HCT116 (cell line): ENCODE measurements at regions not wholly inside any gene's neighbourhood (a gene's known extent, or its start where the extent isn't known, plus 50 kb on each side); places are given as distances from the start of the nearest gene placed in this dataset.

Experiments
- ATAC-seq: fragments of 200-7000 bp; cut with Tn5 transposase; 2 replicates; pipeline ENCODE4 v1.9.1; 2020; ENCODE audit warnings: mild to moderate bottlenecking, moderate library complexity
- BruUV-seq: library from RNA; stranded (reverse); fragments of 400-500 nt; replicated peaks from 2 replicates; lab custom pipeline; 2021; lab: Mats Ljungman, UMichigan
- CTCF ChIA-PET: fragments of 300-600 bp; sonication (Branson Sonifier 250); formaldehyde crosslinking; loops from one replicate; lab custom pipeline; 2021; ENCODE audit warnings: antibody characterized with exemption; lab: Charles Lee
- POLR2A ChIA-PET: fragments of 300-600, 350-600 bp; sonication (Branson Sonifier 250); formaldehyde crosslinking; loops from one replicate; lab custom pipeline; 2021; ENCODE audit warnings: antibody characterized with exemption; lab: Charles Lee
- RAD21 ChIA-PET, 2 experiments: fragments of 300-600 bp; sonication (Branson Sonifier 250); formaldehyde crosslinking; loops; one replicate each; lab custom pipeline; 2023; ENCODE audit warnings: low total read pairs in 2 of 2; ENCODE audit not compliant: uncharacterized antibody in 2 of 2, unreplicated experiment in 2 of 2, low non-redundant PET in 1 of 2; lab: Charles Lee
- DNase-seq: peaks from one replicate; pipeline ENCODE4 v3.0.0-alpha.2; 2010; ENCODE audit warnings: low read depth, low spot score
- H2AFZ ChIP-seq: fragments of 200-600 bp; shearing (Covaris generic), sonication (generic); 2 replicates; pipeline ENCODE4 v1.6.1; 2017; ENCODE audit warnings: low read depth, mixed run types, mixed read lengths, antibody characterized with exemption, low read length; ENCODE audit not compliant: poor library complexity, severe bottlenecking
- H3K27ac ChIP-seq: 2 replicates; pipeline ENCODE4 v1.5.1; 2012; ENCODE audit warnings: low read depth, low read length
- H3K27me3 ChIP-seq: fragments of 200-600 bp; sonication (generic); 2 replicates; pipeline ENCODE4 v1.6.1; 2016; ENCODE audit warnings: mixed run types, low read length, mixed read lengths; ENCODE audit not compliant: insufficient read depth
- H3K36me3 ChIP-seq, 2 experiments: fragments of 200-500 bp in 1 of 2; fragments of 200-600 bp in 1 of 2; sonication (Bioruptor generic) in 1 of 2; sonication (generic) in 1 of 2; 2 replicates each; pipeline versions ENCODE4 v1.5.1 to v1.6.1; 2014 to 2016; ENCODE audit warnings: low read length in 2 of 2, inconsistent platforms in 1 of 2, mixed read lengths in 1 of 2, mixed run types in 1 of 2; ENCODE audit not compliant: insufficient read depth in 2 of 2, control insufficient read depth in 1 of 2
- H3K4me1 ChIP-seq, 2 experiments: fragments of 200-600 bp in 1 of 2; sonication (generic) in 1 of 2; 2 replicates each; pipeline versions ENCODE4 v1.5.1 to v1.6.1; 2012 to 2017; ENCODE audit warnings: low read length in 2 of 2, inconsistent platforms in 1 of 2, mild to moderate bottlenecking in 1 of 2, mixed read lengths in 1 of 2, mixed run types in 1 of 2, moderate library complexity in 1 of 2; ENCODE audit not compliant: insufficient read depth in 2 of 2, control insufficient read depth in 1 of 2
- H3K4me2 ChIP-seq: fragments of 200-600 bp; sonication (generic); 2 replicates; pipeline ENCODE4 v1.6.1; 2017; ENCODE audit warnings: mixed run types, low read length, mixed read lengths
- H3K4me3 ChIP-seq, 2 experiments: fragments of 200-600 bp in 1 of 2; sonication (generic) in 1 of 2; replicated peaks in 1 of 2; 2 replicates each; pipeline ENCODE4 v1.5.1; 2011 to 2016; ENCODE audit warnings: low read length in 2 of 2, control low read depth in 1 of 2, low read depth in 1 of 2, mild to moderate bottlenecking in 1 of 2, mixed read lengths in 1 of 2, mixed run types in 1 of 2
- H3K79me2 ChIP-seq: fragments of 200-600 bp; sonication (generic); 2 replicates; pipeline ENCODE4 v1.6.1; 2017; ENCODE audit warnings: mild to moderate bottlenecking, mixed run types, low read length, moderate library complexity, mixed read lengths; ENCODE audit not compliant: insufficient read depth
- H3K9ac ChIP-seq: fragments of 200-600 bp; sonication (generic); 2 replicates; pipeline ENCODE4 v1.6.1; 2016; ENCODE audit warnings: low read length, mixed read lengths
- H3K9me2 ChIP-seq: fragments of 200-600 bp; sonication (generic), shearing (Covaris generic); 2 replicates; pipeline ENCODE4 v1.6.1; 2017; ENCODE audit warnings: mixed run types, mild to moderate bottlenecking, moderate library complexity; ENCODE audit not compliant: insufficient read depth
- H3K9me3 ChIP-seq, 2 experiments: fragments of 200-500 bp in 1 of 2; fragments of 200-600 bp in 1 of 2; sonication (Bioruptor generic) in 1 of 2; sonication (generic) in 1 of 2; 2 replicates each; pipeline ENCODE4 v1.6.1; 2014 to 2017; ENCODE audit warnings: low read length in 2 of 2, mixed read lengths in 2 of 2, inconsistent platforms in 1 of 2, low read depth in 1 of 2, mild to moderate bottlenecking in 1 of 2, mixed run types in 1 of 2, moderate library complexity in 1 of 2; ENCODE audit not compliant: control insufficient read depth in 1 of 2, insufficient read depth in 1 of 2
- H4K20me1 ChIP-seq: fragments of 200-600 bp; sonication (generic), shearing (Covaris generic); 2 replicates; pipeline ENCODE4 v1.6.1; 2017; ENCODE audit warnings: mixed run types, mild to moderate bottlenecking, moderate library complexity; ENCODE audit not compliant: insufficient read depth
- CBX3 ChIP-seq: IDR thresholded peaks from 2 replicates; pipeline ENCODE4 v1.6.1; 2012; ENCODE audit warnings: low read depth
- CEBPB ChIP-seq: IDR thresholded peaks from 2 replicates; pipeline ENCODE4 v1.6.1; 2012; ENCODE audit warnings: low read depth
- ELF1 ChIP-seq: IDR thresholded peaks from 2 replicates; pipeline ENCODE4 v1.6.1; 2012; ENCODE audit warnings: low read depth, borderline replicate concordance
- EZH2phosphoT487 ChIP-seq: fragments of 200-600 bp; IDR thresholded peaks from 2 replicates; pipeline ENCODE4 v1.6.1; 2018; ENCODE audit warnings: antibody characterized with exemption, borderline replicate concordance
- FOSL1 ChIP-seq: IDR thresholded peaks from 2 replicates; pipeline ENCODE4 v1.6.1; 2012; ENCODE audit warnings: low read depth
- JUND ChIP-seq: IDR thresholded peaks from 2 replicates; pipeline ENCODE4 v1.6.1; 2012
- POLR2A ChIP-seq: IDR thresholded peaks from 2 replicates; pipeline ENCODE4 v1.7.0; 2011; ENCODE audit warnings: borderline replicate concordance; ENCODE audit not compliant: insufficient read depth, insufficient read length; ENCODE audit errors: extremely low read depth
- POLR2AphosphoS5 ChIP-seq: IDR thresholded peaks from 2 replicates; pipeline ENCODE4 v1.6.1; 2011; ENCODE audit warnings: mild to moderate bottlenecking, low read depth, low read length, moderate library complexity
- RAD21 ChIP-seq: IDR thresholded peaks from 2 replicates; pipeline ENCODE4 v1.6.1; 2012; ENCODE audit warnings: low read depth, mild to moderate bottlenecking
- SIN3A ChIP-seq: IDR thresholded peaks from 2 replicates; pipeline ENCODE4 v1.6.1; 2012; ENCODE audit warnings: low read depth
- SP1 ChIP-seq: IDR thresholded peaks from 2 replicates; pipeline ENCODE4 v1.6.1; 2012; ENCODE audit warnings: low read depth
- TCF7L2 ChIP-seq: IDR thresholded peaks from 2 replicates; pipeline ENCODE4 v1.7.0; 2011; ENCODE audit warnings: borderline replicate concordance, inconsistent platforms; ENCODE audit not compliant: insufficient read depth, insufficient read length; ENCODE audit errors: extremely low read depth
- ZNF274 ChIP-seq: fragments of 200-500 bp; sonication (Bioruptor generic); IDR thresholded peaks from 2 replicates; pipeline ENCODE4 v1.6.1; 2014; ENCODE audit warnings: mild to moderate bottlenecking, low read depth, low read length, inconsistent platforms
- intact Hi-C: fragments of 100-400 bp; cut with micrococcal nuclease; formaldehyde crosslinking; loops from 2 replicates; pipeline ENCODE4 v1.10.0; 2022
- TF ChIP-seq, protein P1 (sequence below), 3 experiments: fragments of 200-600 bp in 1 of 3; sonication (generic) in 1 of 3; IDR thresholded peaks in 2 of 3; conservative IDR thresholded peaks in 1 of 3; 2 replicates each; pipeline ENCODE4 v1.5.1; 2012 to 2017; ENCODE audit warnings: low read depth in 2 of 3, low read length in 2 of 3, antibody characterized with exemption in 1 of 3, borderline replicate concordance in 1 of 3, control low read depth in 1 of 3, mild to moderate bottlenecking in 1 of 3, mixed read lengths in 1 of 3, mixed run types in 1 of 3, moderate library complexity in 1 of 3; ENCODE audit not compliant: insufficient read depth in 1 of 3
- TF ChIP-seq, protein P2 (sequence below): IDR thresholded peaks from 2 replicates; pipeline ENCODE4 v1.6.1; 2011; ENCODE audit warnings: mild to moderate bottlenecking, low read length, moderate library complexity; ENCODE audit not compliant: insufficient replicate concordance; ENCODE audit errors: extremely low read depth

DNA sequence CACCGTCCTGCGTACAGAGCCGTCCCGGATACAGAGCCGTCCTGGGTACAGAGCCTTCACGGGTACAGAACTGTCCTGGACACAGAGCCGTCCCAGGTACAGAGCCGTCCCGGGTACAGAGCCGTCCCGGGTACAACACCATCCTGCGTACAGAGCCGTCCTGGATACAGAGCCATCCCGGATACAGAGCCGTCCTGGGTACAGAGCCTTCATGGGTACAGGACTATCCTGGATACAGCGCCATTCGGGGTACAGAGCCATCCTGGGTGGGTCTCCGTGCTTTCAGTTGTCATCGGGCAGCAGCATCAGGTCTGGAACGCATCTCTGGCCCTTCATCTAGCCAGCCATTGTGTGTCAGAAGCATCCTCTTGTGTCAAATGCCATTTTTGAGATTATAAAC is 222.3 kb upstream of the SOX1 start:
- Histone ChIP-seq H3K36me3 (no peaks in the 10 kb centered on the region), H3K27me3 (peaks cover 7% of the 10 kb centered on the region; the same call in 1 of the 2 replicates), H3K79me2 (no peaks in the 10 kb centered on the region), H3K9me2 (no peaks in the 10 kb centered on the region), H2AFZ (no peak overlapping the region), H3K4me2 (no peak overlapping the region), H3K27ac (no peak overlapping the region), H3K9ac (no peak overlapping the region), H4K20me1 (no peaks in the 10 kb centered on the region), H3K9me3 (no peaks in the 10 kb centered on the region; a peak in 1 of 4 replicates), H3K4me3 (no peak overlapping the region), H3K4me1 (no peaks in the 10 kb centered on the region)
- ATAC-seq (no peak), DNase-seq (no peak)
- intact Hi-C loops, result no loop called here
- ChIA-PET RAD21 (no interaction called here), POLR2A (no interaction called here), CTCF (no interaction called here)
- TF ChIP-seq TCF7L2 (no peak), CBX3 (no peak), POLR2AphosphoS5 (no peak), ZNF274 (no peak), RAD21 (no peak), JUND (no peak), CEBPB (no peak), POLR2A (no peak), SIN3A (no peak), ELF1 (no peak), SP1 (no peak), FOSL1 (no peak), EZH2phosphoT487 (no peak)
- TF ChIP-seq, protein P1, sequence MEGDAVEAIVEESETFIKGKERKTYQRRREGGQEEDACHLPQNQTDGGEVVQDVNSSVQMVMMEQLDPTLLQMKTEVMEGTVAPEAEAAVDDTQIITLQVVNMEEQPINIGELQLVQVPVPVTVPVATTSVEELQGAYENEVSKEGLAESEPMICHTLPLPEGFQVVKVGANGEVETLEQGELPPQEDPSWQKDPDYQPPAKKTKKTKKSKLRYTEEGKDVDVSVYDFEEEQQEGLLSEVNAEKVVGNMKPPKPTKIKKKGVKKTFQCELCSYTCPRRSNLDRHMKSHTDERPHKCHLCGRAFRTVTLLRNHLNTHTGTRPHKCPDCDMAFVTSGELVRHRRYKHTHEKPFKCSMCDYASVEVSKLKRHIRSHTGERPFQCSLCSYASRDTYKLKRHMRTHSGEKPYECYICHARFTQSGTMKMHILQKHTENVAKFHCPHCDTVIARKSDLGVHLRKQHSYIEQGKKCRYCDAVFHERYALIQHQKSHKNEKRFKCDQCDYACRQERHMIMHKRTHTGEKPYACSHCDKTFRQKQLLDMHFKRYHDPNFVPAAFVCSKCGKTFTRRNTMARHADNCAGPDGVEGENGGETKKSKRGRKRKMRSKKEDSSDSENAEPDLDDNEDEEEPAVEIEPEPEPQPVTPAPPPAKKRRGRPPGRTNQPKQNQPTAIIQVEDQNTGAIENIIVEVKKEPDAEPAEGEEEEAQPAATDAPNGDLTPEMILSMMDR (IDR thresholded peaks at IDR 0.05 in 2 of 3, conservative IDR thresholded peaks at IDR 0.05 in 1 of 3; ENCODE audit: borderline replicate concordance in 1 of 3, insufficient read depth in 1 of 3, low read depth in 2 of 3, low read length in 2 of 3), result no peak
- TF ChIP-seq, protein P2, sequence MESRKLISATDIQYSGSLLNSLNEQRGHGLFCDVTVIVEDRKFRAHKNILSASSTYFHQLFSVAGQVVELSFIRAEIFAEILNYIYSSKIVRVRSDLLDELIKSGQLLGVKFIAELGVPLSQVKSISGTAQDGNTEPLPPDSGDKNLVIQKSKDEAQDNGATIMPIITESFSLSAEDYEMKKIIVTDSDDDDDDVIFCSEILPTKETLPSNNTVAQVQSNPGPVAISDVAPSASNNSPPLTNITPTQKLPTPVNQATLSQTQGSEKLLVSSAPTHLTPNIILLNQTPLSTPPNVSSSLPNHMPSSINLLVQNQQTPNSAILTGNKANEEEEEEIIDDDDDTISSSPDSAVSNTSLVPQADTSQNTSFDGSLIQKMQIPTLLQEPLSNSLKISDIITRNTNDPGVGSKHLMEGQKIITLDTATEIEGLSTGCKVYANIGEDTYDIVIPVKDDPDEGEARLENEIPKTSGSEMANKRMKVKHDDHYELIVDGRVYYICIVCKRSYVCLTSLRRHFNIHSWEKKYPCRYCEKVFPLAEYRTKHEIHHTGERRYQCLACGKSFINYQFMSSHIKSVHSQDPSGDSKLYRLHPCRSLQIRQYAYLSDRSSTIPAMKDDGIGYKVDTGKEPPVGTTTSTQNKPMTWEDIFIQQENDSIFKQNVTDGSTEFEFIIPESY, result no peak
- no TSS peak for BruUV-seq
